K562 (cell line): ENCODE measurements at regions not wholly inside any gene's neighbourhood (a gene's known extent, or its start where the extent isn't known, plus 50 kb on each side); places are given as distances from the start of the nearest gene placed in this dataset.

Source experiments
- ATAC-seq: fragments of 200-7000 bp; cut with Tn5 transposase; 3 replicates; pipeline ENCODE4 v1.9.1; 2020; ENCODE audit warnings: moderate library complexity
- BruUV-seq: library from RNA; stranded (reverse); fragments of 400-500 nt; replicated peaks from 2 replicates; lab custom pipeline; 2021; lab: Mats Ljungman, UMichigan
- CTCF ChIA-PET: fragments of 300-600 bp; formaldehyde crosslinking; extraction: SDS; loops from one replicate; lab custom pipeline; 2021; ENCODE audit warnings: low intra/inter-chr PET ratio; lab: Yijun Ruan, JAX
- POLR2A ChIA-PET: fragments of 300-600, 350-650 bp; sonication (Branson Sonifier 250); formaldehyde crosslinking; extraction: SDS; loops from one replicate; lab custom pipeline; 2021; ENCODE audit warnings: antibody characterized with exemption, inconsistent platforms; lab: Yijun Ruan, JAX
- DNase-seq, 4 experiments: peaks; one replicate each; pipeline versions ENCODE4 v3.0.0 to v3.0.0-alpha.2; 2011 to 2018; ENCODE audit warnings: low spot score in 3 of 4, mixed read lengths in 3 of 4; ENCODE audit errors: extremely low read depth in 1 of 4
- FAIRE-seq: peaks from 2 replicates; lab custom pipeline; 2011; peaks lifted over from hg19 to GRCh38; lab: Jason Lieb, UNC
- H2AFZ ChIP-seq: 2 replicates; pipeline ENCODE4 v1.6.0; 2011; ENCODE audit warnings: low read depth, low read length, control low read depth, inconsistent platforms
- H3K27ac ChIP-seq: fragments of 200-600 bp; 3 replicates; pipeline ENCODE4 v1.8.0; 2011; ENCODE audit warnings: low read depth, mild to moderate bottlenecking, control low read depth, inconsistent platforms, low read length, moderate library complexity, mixed read lengths; ENCODE audit errors: extremely low read depth
- H3K27me3 ChIP-seq, 2 experiments: fragments of 300-600 bp in 1 of 2; 2 replicates in 1 of 2; 3 replicates in 1 of 2; pipeline versions ENCODE4 v1.6.0 to v1.8.0; 2011; ENCODE audit warnings: inconsistent platforms in 2 of 2, low read length in 2 of 2, mild to moderate bottlenecking in 1 of 2, mixed read lengths in 1 of 2, moderate library complexity in 1 of 2; ENCODE audit not compliant: control insufficient read depth in 2 of 2, insufficient read depth in 2 of 2
- H3K36me3 ChIP-seq: fragments of 300-600 bp; 3 replicates; pipeline ENCODE4 v1.8.0; 2011; ENCODE audit warnings: mild to moderate bottlenecking, low read length, inconsistent platforms; ENCODE audit not compliant: control insufficient read depth, insufficient read depth
- H3K4me1 ChIP-seq, 2 experiments: fragments of 200-600 bp in 1 of 2; replicated peaks in 1 of 2; 2 replicates in 1 of 2; 3 replicates in 1 of 2; pipeline versions ENCODE4 v1.5.1 to v1.8.0; 2011; ENCODE audit warnings: inconsistent platforms in 2 of 2, low read length in 2 of 2, mild to moderate bottlenecking in 1 of 2, mixed read lengths in 1 of 2, moderate library complexity in 1 of 2; ENCODE audit not compliant: control insufficient read depth in 2 of 2, insufficient read depth in 2 of 2
- H3K4me2 ChIP-seq: 2 replicates; pipeline ENCODE4 v1.6.1; 2011; ENCODE audit warnings: low read length, control low read depth, inconsistent platforms, mixed read lengths; ENCODE audit not compliant: insufficient read depth
- H3K4me3 ChIP-seq: fragments of 200-600 bp; sonication (generic), shearing (Covaris generic); 2 replicates; pipeline ENCODE4 v1.5.1; 2016; ENCODE audit warnings: control low read depth, inconsistent platforms
- H3K79me2 ChIP-seq: fragments of 200-600 bp; 3 replicates; pipeline ENCODE4 v1.8.0; 2011; ENCODE audit warnings: low read length, inconsistent platforms; ENCODE audit not compliant: control insufficient read depth, insufficient read depth
- H3K9ac ChIP-seq, 2 experiments: 2 replicates each; pipeline versions ENCODE4 v1.6.0 to v1.6.1; 2011; ENCODE audit warnings: low read depth in 2 of 2, low read length in 2 of 2, control low read depth in 1 of 2, inconsistent platforms in 1 of 2, mild to moderate bottlenecking in 1 of 2, mixed read lengths in 1 of 2; ENCODE audit not compliant: insufficient read depth in 1 of 2
- H3K9me1 ChIP-seq: one replicate; pipeline ENCODE4 v1.6.0; 2011; ENCODE audit warnings: inconsistent platforms, mild to moderate bottlenecking, low read length, moderate library complexity; ENCODE audit not compliant: control insufficient read depth, insufficient read depth
- H3K9me3 ChIP-seq: replicated peaks from 2 replicates; pipeline ENCODE4 v1.5.1; 2011; ENCODE audit warnings: low read depth, low read length, inconsistent platforms; ENCODE audit not compliant: control insufficient read depth, insufficient read depth
- H4K20me1 ChIP-seq: replicated peaks from 2 replicates; pipeline ENCODE4 v1.6.1; 2011; ENCODE audit warnings: low read length, inconsistent platforms, mixed read lengths; ENCODE audit not compliant: control insufficient read depth, insufficient read depth
- BRCA1 ChIP-seq, 2 experiments: fragments of 450-650 bp in 1 of 2; sonication (generic) in 1 of 2; formaldehyde crosslinking in 1 of 2; IDR thresholded peaks; 2 replicates each; pipeline versions ENCODE4 v1.5.0 to v1.6.1; 2017 to 2020; ENCODE audit warnings: mild to moderate bottlenecking in 1 of 2, missing genetic modification reagents in 1 of 2
- HDGF ChIP-seq: fragments of 450-650 bp; IDR thresholded peaks from 2 replicates; pipeline ENCODE4 v1.6.1; 2016
- HIVEP1 ChIP-seq: fragments of 250-450 bp; sonication (Bioruptor Pico); IDR thresholded peaks from 2 replicates; pipeline ENCODE4 v1.4.0; 2020; ENCODE audit warnings: mild to moderate bottlenecking
- PKNOX1 ChIP-seq: fragments of 450-650 bp; IDR thresholded peaks from 2 replicates; pipeline ENCODE4 v1.6.1; 2016
- POLR3G ChIP-seq: IDR thresholded peaks from 2 replicates; pipeline ENCODE4 v1.6.1; 2011; ENCODE audit not compliant: insufficient read length, insufficient replicate concordance; ENCODE audit errors: extremely low read depth
- RERE ChIP-seq: sonication (generic); formaldehyde crosslinking; IDR thresholded peaks from 2 replicates; pipeline ENCODE4 v1.8.0; 2023; ENCODE audit warnings: missing genetic modification reagents, mild to moderate bottlenecking, borderline replicate concordance
- TFE3 ChIP-seq: fragments of 450-650 bp; formaldehyde crosslinking; IDR thresholded peaks from 2 replicates; pipeline ENCODE4 v1.4.0; 2020; ENCODE audit warnings: mild to moderate bottlenecking, mixed read lengths
- ZBED1 ChIP-seq: IDR thresholded peaks from 2 replicates; pipeline ENCODE4 v1.6.1; 2014
- ZNF280A ChIP-seq: fragments of 450-650 bp; IDR thresholded peaks from 2 replicates; pipeline ENCODE4 v1.6.1; 2018; ENCODE audit warnings: mild to moderate bottlenecking, low read depth; ENCODE audit not compliant: partially characterized antibody
- ZNF75A ChIP-seq: fragments of 450-650 bp; formaldehyde crosslinking; IDR thresholded peaks from 2 replicates; pipeline ENCODE4 v1.4.0; 2020; ENCODE audit warnings: mild to moderate bottlenecking
- ZNF778 ChIP-seq: fragments of 450-650 bp; formaldehyde crosslinking; IDR thresholded peaks from 2 replicates; pipeline ENCODE4 v1.4.0; 2020; ENCODE audit warnings: mild to moderate bottlenecking, moderate library complexity
- WGBS: fragments of 100-300 bp; shearing (Covaris generic); methylation state at CpG from one replicate; pipeline ENCODE4 v1.1.6; 2016; ENCODE audit warnings: low coverage, mixed read lengths; ENCODE audit not compliant: insufficient coverage; ENCODE audit errors: missing lambda C conversion rate; 5-methylcytosine and 5-hydroxymethylcytosine counted together
- in situ Hi-C: fragments of 300-500 bp; cut with MboI; formaldehyde crosslinking; loops from 4 replicates; pipeline ENCODE4 v1.15.0; 2018; ENCODE audit warnings: inconsistent platforms, mixed read lengths
- intact Hi-C: fragments of 100-400 bp; cut with micrococcal nuclease; formaldehyde crosslinking; loops from 2 replicates; pipeline ENCODE4 v1.14.2; 2022

GRCh38 chr15:38148471-38148870 lies 104.2 kb upstream of the SPRED1 start:
- in situ Hi-C loops (no loop called here), intact Hi-C loops (no loop called here)
- Histone ChIP-seq H3K27me3 (no peaks in the 10 kb centered on the region), H3K4me3 (no peak overlapping the region), H4K20me1 (no peaks in the 10 kb centered on the region), H3K9me1 (no peaks in the 10 kb centered on the region), H3K4me2 (no peak overlapping the region), H2AFZ (no peak overlapping the region), H3K4me1 (no peaks in the 10 kb centered on the region), H3K27ac (no peak overlapping the region), H3K79me2 (no peaks in the 10 kb centered on the region), H3K9me3 (no peaks in the 10 kb centered on the region), H3K9ac (no peak overlapping the region), H3K36me3 (no peaks in the 10 kb centered on the region)
- TF ChIP-seq ZBED1 = no peak
- TF ChIP-seq HIVEP1 (CRISPR knock-in tag) = no peak
- no peak for TF ChIP-seq BRCA1 (IDR thresholded peaks at IDR 0.05)
- no peak for TF ChIP-seq BRCA1 (CRISPR knock-in tag; IDR thresholded peaks at IDR 0.05)
- TF ChIP-seq PKNOX1 = no peak
- TF ChIP-seq POLR3G = no peak
- TF ChIP-seq TFE3 (CRISPR knock-in tag) = no peak
- no peak for TF ChIP-seq ZNF280A
- no peak for TF ChIP-seq ZNF75A (CRISPR knock-in tag)
- TF ChIP-seq RERE (CRISPR knock-in tag) = no peak
- no peak for TF ChIP-seq ZNF778 (CRISPR knock-in tag)
- no peak for TF ChIP-seq HDGF
- no peak for FAIRE-seq
- no peak for DNase-seq
- no peak for ATAC-seq
- POLR2A ChIA-PET = no interaction called here
- no TSS peak for BruUV-seq
- CTCF ChIA-PET = no interaction called here
- 0% methylated on average over 2 of the region's 2 CpGs for whole genome bisulfite sequencing
